SHP77 (cell line): ENCODE measurements at regions not wholly inside any gene's neighbourhood (a gene's known extent, or its start where the extent isn't known, plus 50 kb on each side); places are given as distances from the start of the nearest gene placed in this dataset.
"Not testable (repeated sequence)": the region's sequence is repeated elsewhere in the genome, so short reads cannot be mapped to it uniquely, and the experiment has no call there.

ENCODE experiments used
- DNase-seq, 2 experiments: peaks; one replicate each; lab custom pipeline; 2025; lab: John Stamatoyannopoulos, UW

DNA sequence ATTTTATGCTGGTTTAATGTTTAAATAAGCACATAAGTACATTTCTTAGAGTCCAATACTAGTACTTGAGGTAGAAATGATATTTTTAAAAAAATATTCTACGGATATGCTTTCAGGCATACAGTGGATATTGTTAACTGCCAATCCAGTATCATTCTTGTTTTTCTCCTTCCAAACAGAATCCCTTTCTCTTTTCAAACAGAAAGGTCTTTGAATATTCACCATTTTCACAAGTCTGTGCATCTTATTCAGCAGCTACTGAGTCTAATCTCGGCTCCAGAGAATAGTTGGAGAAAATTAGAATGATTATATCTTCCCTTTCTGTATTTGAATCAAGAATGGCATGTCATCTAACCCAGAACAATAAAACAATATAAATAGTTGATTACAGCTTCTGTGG lies 174.5 kb downstream of the GOLGA6L6 start:
- no peak for DNase-seq

GRCh38 chr15:20363591-20363990 lies 178.0 kb downstream of the GOLGA6L6 start:
- DNase-seq: not testable (repeated sequence)

DNA sequence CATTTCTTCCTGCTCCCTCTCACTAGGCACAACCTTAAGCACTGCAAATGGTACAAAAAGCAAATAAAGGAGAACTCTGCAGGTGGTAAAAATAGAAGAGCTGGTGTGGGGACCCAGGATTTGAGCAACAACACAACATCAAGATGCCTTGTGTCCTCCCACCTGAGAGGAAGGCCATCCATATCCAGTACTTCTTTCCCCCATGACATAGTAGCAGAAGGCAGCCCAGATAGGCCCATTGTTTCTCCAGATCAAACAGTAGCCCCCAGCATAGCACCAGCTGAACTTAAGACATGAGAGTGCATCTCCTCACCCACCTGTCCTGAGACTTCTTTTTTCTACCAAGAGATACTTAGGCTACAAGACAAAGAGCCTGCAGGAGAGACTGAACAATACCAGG lies 180.5 kb downstream of the GOLGA6L6 start:
- DNase-seq: no peak

- no peak for DNase-seq
These were observed 182.7 kb downstream of the GOLGA6L6 start for GRCh38 chr15:20358779-20359414.

- DNase-seq: no peak
These were observed 183.4 kb downstream of the GOLGA6L6 start for GRCh38 chr15:20358066-20358778.

GRCh38 chr15:20357481-20358065 lies 184.0 kb downstream of the GOLGA6L6 start:
- no peak for DNase-seq

GRCh38 chr15:20356911-20357480 lies 184.6 kb downstream of the GOLGA6L6 start:
- DNase-seq: no peak

DNA sequence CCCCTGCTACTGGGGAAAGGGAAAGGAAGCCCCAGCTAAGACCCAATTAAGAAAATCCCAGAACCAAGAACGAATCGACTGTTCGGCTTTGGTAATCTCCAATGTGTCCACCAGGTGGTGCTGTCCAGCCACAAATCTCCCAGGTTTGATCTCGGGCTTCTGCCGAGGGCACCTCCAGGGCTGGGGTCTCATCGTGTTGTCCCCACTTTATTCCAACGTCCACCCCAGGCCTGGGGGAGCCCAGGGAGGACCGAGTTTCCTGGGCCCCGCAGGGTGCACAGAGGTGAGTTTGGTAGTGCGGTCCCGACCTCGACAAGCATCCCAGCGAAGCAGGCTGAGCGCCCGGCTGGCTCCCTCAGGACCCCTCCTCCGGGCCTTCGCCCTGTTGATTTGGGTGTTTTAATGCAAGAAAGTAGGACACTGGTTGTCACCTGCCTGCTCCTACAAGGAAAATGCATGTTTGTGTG lies 185.1 kb downstream of the GOLGA6L6 start:
- no peak for DNase-seq

DNA sequence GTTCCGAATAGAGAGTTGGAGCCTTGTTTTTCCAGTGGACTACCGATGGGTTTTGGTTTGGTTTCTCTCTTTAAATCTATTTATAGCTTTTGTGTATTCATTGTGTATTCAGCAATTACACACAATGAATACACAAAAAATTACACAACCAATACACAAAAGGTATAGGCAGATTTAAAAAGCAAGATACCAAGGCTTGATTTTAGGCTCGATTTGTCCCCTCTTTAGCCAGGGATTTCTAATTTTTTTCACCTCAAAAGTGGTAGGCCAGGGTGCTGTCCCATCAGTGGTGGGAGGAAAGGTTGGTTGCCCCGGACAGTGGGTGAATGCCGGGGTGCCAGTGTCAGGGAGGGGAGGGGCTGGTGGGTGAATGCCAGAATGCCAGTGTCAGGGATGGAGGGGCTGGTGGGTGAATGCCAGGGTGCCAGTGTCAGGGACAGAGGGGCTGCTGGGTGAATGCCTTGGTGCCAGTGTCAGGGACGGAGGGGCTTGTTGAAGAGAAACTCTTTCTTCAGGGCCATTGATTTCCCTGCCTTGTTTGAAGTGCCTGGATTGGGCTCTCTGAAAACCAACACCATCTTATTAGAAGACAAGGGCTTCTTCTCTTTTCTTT lies 186.2 kb downstream of the GOLGA6L6 start:
- DNase-seq: no peak

DNA sequence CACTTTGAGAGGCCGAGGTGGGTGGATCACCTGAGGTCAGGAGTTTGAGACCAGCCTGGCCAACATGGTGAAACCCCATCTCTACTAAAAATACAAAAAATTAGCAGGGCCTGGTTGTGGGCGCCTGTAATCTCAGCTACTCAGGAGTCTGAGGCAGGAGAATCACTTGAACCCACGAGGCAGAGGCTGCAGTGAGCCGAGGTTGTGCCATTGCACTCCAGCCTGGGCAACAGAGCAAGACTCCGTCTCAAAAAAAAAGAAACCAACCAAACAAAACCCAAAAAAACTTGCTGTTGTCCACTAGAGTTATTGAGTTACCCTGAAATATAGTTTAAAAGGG lies 186.7 kb downstream of the GOLGA6L6 start:
- not testable (repeated sequence) for DNase-seq

- no peak for DNase-seq
These were observed 187.4 kb downstream of the GOLGA6L6 start for GRCh38 chr15:20353966-20354883.

DNA sequence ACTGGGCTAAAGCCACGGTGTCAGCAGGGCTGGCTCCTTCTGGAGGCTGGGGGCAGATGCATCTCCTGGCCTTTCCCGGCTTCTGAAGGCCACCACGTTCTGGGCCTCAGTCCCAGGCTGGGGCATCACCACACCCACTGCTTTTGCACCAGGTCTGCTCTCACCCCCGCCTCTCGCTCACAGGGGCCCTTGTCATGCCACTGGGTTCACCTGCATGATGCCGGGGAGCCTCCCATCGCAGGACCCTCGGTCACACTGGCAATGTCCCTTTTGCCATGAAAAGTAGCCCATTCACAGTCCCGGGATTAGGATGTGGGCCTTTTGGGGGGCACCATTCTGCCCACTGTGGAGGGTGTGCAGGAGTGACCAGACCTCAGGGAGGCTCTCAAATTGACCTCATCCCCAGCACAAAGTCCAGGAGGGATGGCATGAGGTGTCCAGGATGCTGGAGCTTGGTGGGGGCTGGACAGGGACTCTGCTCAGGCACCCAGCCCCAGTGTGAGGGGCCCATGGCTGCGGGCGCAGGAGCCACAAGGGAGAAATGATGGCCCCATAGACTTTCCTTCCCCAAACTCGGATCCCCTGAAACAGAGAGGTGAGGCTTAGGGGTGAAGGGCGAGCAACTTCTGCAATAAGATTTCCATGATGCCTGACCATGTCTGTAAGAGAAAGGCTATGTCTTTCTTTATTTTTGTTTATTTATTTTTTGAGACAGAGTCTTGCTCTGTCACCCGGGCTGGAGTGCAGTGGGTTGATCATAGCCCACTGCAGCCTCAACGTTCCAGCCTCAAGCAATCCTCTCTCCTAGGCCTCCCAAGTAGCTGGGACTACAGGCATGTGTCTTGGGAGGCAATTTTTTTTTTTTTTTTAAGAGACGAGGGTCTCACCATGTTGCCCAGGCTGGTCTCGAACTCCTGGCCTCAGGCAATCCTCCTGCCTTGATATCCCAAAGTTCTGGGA lies 189.1 kb downstream of the GOLGA6L6 start:
- no peak for DNase-seq

DNA sequence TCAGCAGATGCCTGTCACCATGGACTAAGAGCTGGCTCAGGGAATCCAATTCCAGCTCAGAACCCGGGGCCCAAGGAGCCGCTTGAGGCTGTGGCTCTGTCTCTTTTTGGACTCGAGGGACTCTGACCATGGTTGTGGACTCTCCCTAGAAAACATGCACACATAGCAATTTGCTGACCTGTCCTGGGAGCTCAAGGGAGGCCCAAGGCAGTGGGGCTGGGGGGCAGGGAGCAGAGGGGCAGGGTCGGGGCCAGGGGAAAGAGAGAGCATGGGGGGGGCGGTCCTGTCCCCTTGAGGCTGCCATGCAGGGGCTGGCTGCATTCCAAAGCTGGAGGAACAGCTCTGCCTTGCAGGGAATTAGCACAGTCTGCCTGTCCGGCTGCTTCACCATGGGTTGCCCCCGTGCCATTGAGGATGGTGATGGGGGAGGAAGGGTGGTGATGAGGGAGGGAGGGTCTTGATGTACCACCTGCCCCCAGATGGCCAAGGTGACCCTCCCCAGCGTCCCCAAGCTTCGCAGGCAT lies 190.1 kb downstream of the GOLGA6L6 start:
- DNase-seq: no peak

DNA sequence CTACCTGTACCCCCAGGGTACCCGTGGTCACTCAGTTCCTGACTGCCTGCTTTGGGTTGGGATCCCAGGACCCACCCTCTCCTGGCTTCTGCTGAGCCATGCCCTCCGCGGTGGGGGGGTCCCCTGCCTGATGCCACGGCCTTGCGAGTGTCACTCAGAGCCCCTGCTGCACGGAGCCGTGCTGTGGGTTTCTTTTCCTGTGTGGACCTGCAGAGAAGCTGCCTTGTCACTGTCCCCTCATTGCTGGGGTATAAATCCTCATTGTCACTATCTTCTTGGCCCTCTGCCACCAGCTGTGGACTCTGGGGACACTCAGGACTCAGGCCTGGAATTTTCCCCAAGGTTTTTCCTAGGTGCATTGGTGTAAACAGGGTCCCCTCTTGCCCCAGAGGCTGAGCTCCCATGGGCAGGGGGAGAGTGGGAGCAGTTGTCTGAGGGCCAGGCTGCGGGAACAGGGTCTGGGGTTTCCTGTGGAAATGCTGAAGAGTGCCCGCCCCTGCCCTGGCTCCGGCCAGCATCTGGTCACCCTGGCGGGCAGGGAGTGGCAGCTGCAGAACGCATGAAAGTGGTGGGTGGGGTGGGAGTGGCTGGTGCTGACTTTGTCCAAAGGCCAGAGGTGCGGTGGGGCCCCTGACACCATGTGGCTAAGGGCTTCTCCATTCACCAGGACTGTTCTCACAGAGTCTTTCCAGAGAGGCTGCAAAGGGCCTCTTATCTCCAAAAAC lies 191.7 kb downstream of the GOLGA6L6 start:
- DNase-seq: no peak

DNA sequence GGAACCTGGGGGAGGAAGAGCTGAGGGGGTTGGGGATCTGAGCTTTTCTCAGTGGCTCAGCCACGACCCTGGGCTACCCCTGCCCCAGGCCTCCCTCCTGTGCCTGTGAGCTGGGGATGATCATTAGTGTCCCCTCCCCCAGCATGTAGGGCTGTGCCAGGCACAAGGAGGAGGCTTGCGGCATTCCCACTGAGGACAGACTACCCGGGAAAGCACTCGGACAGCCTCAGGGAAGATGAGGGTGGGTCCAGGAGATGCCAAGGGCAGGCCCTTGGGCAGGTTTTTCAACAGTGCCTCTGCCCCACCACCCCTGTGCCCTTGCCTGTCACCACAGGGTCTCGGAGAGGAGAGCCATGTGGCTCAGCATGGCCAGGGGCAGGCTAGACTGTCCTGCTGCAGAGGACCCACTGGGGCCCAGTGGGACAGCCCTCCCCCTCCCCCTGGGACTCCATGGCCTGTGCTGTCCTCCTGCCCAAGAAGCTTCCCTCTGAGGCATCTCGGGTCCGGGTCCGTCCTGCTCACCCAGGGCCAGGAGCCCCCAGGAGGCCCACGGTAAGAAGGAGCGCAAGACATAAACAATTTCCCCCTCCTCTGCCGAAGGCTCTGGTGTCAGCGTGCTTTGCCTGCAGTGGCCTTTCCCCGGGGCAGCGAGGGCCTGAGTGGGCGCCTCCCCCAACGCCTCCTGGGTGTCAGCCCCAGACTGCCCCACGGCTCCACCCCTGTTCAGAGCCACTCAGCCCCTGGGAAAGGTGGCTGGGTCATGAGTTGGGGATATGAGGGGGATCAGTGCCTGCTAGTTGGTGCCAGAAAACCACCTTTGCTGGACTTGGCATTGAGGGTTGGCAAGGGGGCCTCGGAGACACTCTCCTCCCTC lies 192.5 kb downstream of the GOLGA6L6 start:
- DNase-seq: no peak

DNA sequence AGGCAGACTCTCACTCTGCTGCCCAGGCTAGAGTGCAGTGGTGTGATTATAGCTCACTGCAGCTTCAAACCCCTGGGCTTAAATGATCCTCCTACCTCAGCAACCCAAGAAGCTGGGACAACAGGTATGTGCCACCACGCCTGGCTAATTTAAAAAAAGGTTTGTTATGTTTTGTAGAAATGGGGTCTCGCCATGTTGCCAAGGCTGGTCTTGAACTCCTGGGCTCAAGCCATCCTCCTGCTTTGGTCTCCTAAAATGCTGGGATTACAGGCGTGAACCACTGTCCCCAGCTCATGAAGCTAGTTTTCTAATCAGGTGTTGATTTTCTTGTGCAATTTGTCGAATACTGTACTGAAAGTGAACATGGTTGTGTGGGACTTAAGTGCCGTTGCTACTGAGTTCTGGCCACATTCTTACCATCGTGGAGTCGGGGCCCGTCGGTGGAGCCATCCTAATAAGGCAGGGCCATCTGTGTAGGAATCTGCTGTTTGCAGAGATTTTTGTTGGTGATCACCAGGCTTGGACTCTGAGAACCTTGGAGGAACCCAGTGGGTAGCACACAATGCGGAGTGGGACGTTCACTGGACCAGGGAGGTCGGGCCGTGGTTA lies 193.2 kb downstream of the GOLGA6L6 start:
- no peak for DNase-seq

GRCh38 chr15:20346082-20346805 lies 195.4 kb downstream of the GOLGA6L6 start:
- no peak for DNase-seq
